Islet precursor cell (in vitro differentiated cells): ENCODE measurements at regions not wholly inside any gene's neighbourhood (a gene's known extent, or its start where the extent isn't known, plus 50 kb on each side); places are given as distances from the start of the nearest gene placed in this dataset.

ENCODE experiments used
- DNase-seq: peaks from one replicate; pipeline ENCODE4 v3.0.0-alpha.2; 2018

- DNase-seq = no peak
Measured at GRCh38 chr5:3031733-3032378, 280.4 kb upstream of the IRX2 start.

- no peak for DNase-seq
Measured at GRCh38 chr5:3030511-3031165, 279.2 kb upstream of the IRX2 start.

- no peak for DNase-seq
Measured at GRCh38 chr5:3029396-3029795, 277.9 kb upstream of the IRX2 start.

- DNase-seq = no peak
Measured at GRCh38 chr5:3027866-3028635, 276.6 kb upstream of the IRX2 start.

- no peak for DNase-seq
Measured at GRCh38 chr5:3027185-3027865, 275.8 kb upstream of the IRX2 start.

GRCh38 chr5:3026651-3027050, 275.2 kb upstream of the IRX2 start:
- DNase-seq = no peak

GRCh38 chr5:3026099-3026498, 274.6 kb upstream of the IRX2 start:
- no peak for DNase-seq

GRCh38 chr5:3025392-3025791, 273.9 kb upstream of the IRX2 start:
- no peak for DNase-seq

GRCh38 chr5:3024976-3025375, 273.5 kb upstream of the IRX2 start:
- DNase-seq = no peak

GRCh38 chr5:3024554-3024953, 273.1 kb upstream of the IRX2 start:
- no peak for DNase-seq

- DNase-seq = no peak
Measured at GRCh38 chr5:3024126-3024525, 272.6 kb upstream of the IRX2 start.

GRCh38 chr5:3023656-3024055, 272.2 kb upstream of the IRX2 start:
- no peak for DNase-seq

GRCh38 chr5:3022665-3023064, 271.2 kb upstream of the IRX2 start:
- DNase-seq = no peak

- no peak for DNase-seq
Measured at GRCh38 chr5:3020426-3020825, 268.9 kb upstream of the IRX2 start.

GRCh38 chr5:3019045-3019444, 267.6 kb upstream of the IRX2 start:
- no peak for DNase-seq

- no peak for DNase-seq
Measured at GRCh38 chr5:3011764-3012017, 260.2 kb upstream of the IRX2 start.

- DNase-seq = peak; percentile 37
Measured at GRCh38 chr5:3010953-3011763, 259.7 kb upstream of the IRX2 start.

GRCh38 chr5:3010301-3010952, 258.9 kb upstream of the IRX2 start:
- DNase-seq = no peak

GRCh38 chr5:3009605-3010004, 258.1 kb upstream of the IRX2 start:
- peak; percentile 16 for DNase-seq

- peak; percentile 13 for DNase-seq
Measured at GRCh38 chr5:3007577-3007976, 256.1 kb upstream of the IRX2 start.

- DNase-seq = peak; percentile 22
Measured at GRCh38 chr5:3006961-3007551, 255.6 kb upstream of the IRX2 start.

- DNase-seq = peak; percentile 28
Measured at GRCh38 chr5:3006526-3006925, 255.0 kb upstream of the IRX2 start.
